ENCODE measurements at regions not wholly inside any gene's neighbourhood (a gene's known extent, or its start where the extent isn't known, plus 50 kb on each side); places are given as distances from the start of the nearest gene placed in this dataset.
A peak's percentile ranks its signal among the peaks of the same experiment; 100 is the strongest.
"Not testable (repeated sequence)": the region's sequence is repeated elsewhere in the genome, so short reads cannot be mapped to it uniquely, and the experiment has no call there.

- H3K9me3 ChIP-seq: no peaks in the 10 kb centered on the region
- intact Hi-C loops (cut with DNase I): no loop called here
- H3K4me1 ChIP-seq: no peaks in the 10 kb centered on the region
- no peak overlapping the region for H3K4me3 ChIP-seq
- no peak overlapping the region for H3K27ac ChIP-seq
- H3K27me3 ChIP-seq: no peaks in the 10 kb centered on the region
- TF ChIP-seq POLR2A (IDR thresholded peaks at IDR 0.05): no peak
- TF ChIP-seq CTCF (IDR thresholded peaks at IDR 0.05): no peak
- no peaks in the 10 kb centered on the region for H3K36me3 ChIP-seq
- no peak for DNase-seq
- 38 to 53% methylated on average over 2 of the region's 2 CpGs for WGBS, 2 donors
Observed at GRCh38 chr13:30535046-30535445, 69.3 kb upstream of the HMGB1 start.

- intact Hi-C loops (cut with DNase I): no loop called here
- H3K27ac ChIP-seq: no peak overlapping the region
- H3K9me3 ChIP-seq: no peaks in the 10 kb centered on the region
Observed at GRCh38 chr13:30545320-30545719, 72.4 kb upstream of the USPL1 start.

GRCh38 chr13:30548046-30548445, 69.7 kb upstream of the USPL1 start:
- H3K4me3 ChIP-seq; H3K27ac ChIP-seq; H3K36me3 ChIP-seq; intact Hi-C loops (cut with DNase I); H3K9me3 ChIP-seq; H3K4me1 ChIP-seq; DNase-seq; H3K27me3 ChIP-seq: not testable (repeated sequence)
- 48 to 56% methylated on average over 5 of the region's 5 CpGs for WGBS, 2 donors

More at GRCh38 chr13:30545320-30545719, 72.4 kb upstream of the USPL1 start:
- Histone ChIP-seq H3K36me3 (no peaks in the 10 kb centered on the region), H3K27me3 (no peaks in the 10 kb centered on the region), H3K4me1 (no peaks in the 10 kb centered on the region), H3K4me3 (no peak overlapping the region)
- TF ChIP-seq CTCF (IDR thresholded peaks at IDR 0.05) (no peak), POLR2A (IDR thresholded peaks at IDR 0.05) (no peak)
- WGBS, 2 donors: 81 to 93% methylated on average over 2 of the region's 2 CpGs
- DNase-seq: no peak

GRCh38 chr13:30551189-30551588, 66.5 kb upstream of the USPL1 start:
- no peak for DNase-seq
- no peak overlapping the region for H3K4me3 ChIP-seq
- H3K36me3 ChIP-seq: no peaks in the 10 kb centered on the region
- intact Hi-C loops (cut with DNase I): no loop called here
- no peaks in the 10 kb centered on the region for H3K9me3 ChIP-seq
- no peak for TF ChIP-seq POLR2A (IDR thresholded peaks at IDR 0.05)
- peak in 5 of 6 experiments; percentile 20 to 58 (median 28) for TF ChIP-seq CTCF (IDR thresholded peaks at IDR 0.05)
- no peak overlapping the region for H3K27ac ChIP-seq
- H3K4me1 ChIP-seq: no peaks in the 10 kb centered on the region
- 40 to 56% methylated on average over 2 of the region's 2 CpGs for WGBS, 2 donors
- H3K27me3 ChIP-seq: no peaks in the 10 kb centered on the region

GRCh38 chr13:30552567-30552966, 65.2 kb upstream of the USPL1 start:
- Histone ChIP-seq H3K4me1 (no peaks in the 10 kb centered on the region), H3K9me3 (no peaks in the 10 kb centered on the region), H3K4me3 (no peak overlapping the region), H3K36me3 (no peaks in the 10 kb centered on the region), H3K27ac (no peak overlapping the region), H3K27me3 (no peaks in the 10 kb centered on the region)
- 86 to 87% methylated on average over 4 of the region's 4 CpGs for WGBS, 2 donors
- intact Hi-C loops (cut with DNase I): no loop called here
- DNase-seq: no peak
- TF ChIP-seq CTCF (IDR thresholded peaks at IDR 0.05): no peak
- no peak for TF ChIP-seq POLR2A (IDR thresholded peaks at IDR 0.05)

GRCh38 chr13:30559274-30559673, 58.4 kb upstream of the USPL1 start:
- no peak for DNase-seq
- no peaks in the 10 kb centered on the region for H3K9me3 ChIP-seq
- H3K4me3 ChIP-seq: no peak overlapping the region
- intact Hi-C loops (cut with DNase I): no loop called here
- TF ChIP-seq POLR2A (IDR thresholded peaks at IDR 0.05): no peak
- no peak for TF ChIP-seq CTCF (IDR thresholded peaks at IDR 0.05)
- no peak overlapping the region for H3K27ac ChIP-seq
- H3K36me3 ChIP-seq: no peaks in the 10 kb centered on the region
- H3K27me3 ChIP-seq: no peaks in the 10 kb centered on the region
- no peaks in the 10 kb centered on the region for H3K4me1 ChIP-seq
- WGBS, 2 donors: 81 to 91% methylated on average over 4 of the region's 4 CpGs

All from esophagus squamous epithelium (tissue), 5 donors.